H9 (cell line): ENCODE measurements at regions not wholly inside any gene's neighbourhood (a gene's known extent, or its start where the extent isn't known, plus 50 kb on each side); places are given as distances from the start of the nearest gene placed in this dataset.

Experiments
- DNase-seq: peaks from one replicate; pipeline ENCODE4 v3.0.0-alpha.2; 2017
- H2AFZ ChIP-seq: one replicate; pipeline ENCODE4 v1.6.1; 2013; ENCODE audit warnings: mild to moderate bottlenecking, low read length, control low read depth, moderate library complexity
- H2AK5ac ChIP-seq: 2 replicates; pipeline ENCODE4 v1.6.1; 2013; ENCODE audit warnings: low read length, control low read depth, mixed read lengths; ENCODE audit not compliant: insufficient read length
- H2BK120ac ChIP-seq: one replicate; pipeline ENCODE4 v1.6.1; 2013; ENCODE audit warnings: low read depth, mild to moderate bottlenecking, low read length, control low read depth, inconsistent platforms; ENCODE audit not compliant: poor library complexity, severe bottlenecking
- H2BK12ac ChIP-seq: 2 replicates; pipeline ENCODE4 v1.6.1; 2013; ENCODE audit warnings: low read length, control low read depth, mixed read lengths, low read depth; ENCODE audit not compliant: insufficient read length
- H2BK15ac ChIP-seq: 2 replicates; pipeline ENCODE4 v1.6.1; 2013; ENCODE audit warnings: low read depth, low read length, control low read depth
- H2BK20ac ChIP-seq: one replicate; pipeline ENCODE4 v1.6.1; 2013; ENCODE audit warnings: low read depth, mild to moderate bottlenecking, low read length, control low read depth, inconsistent platforms; ENCODE audit not compliant: poor library complexity, severe bottlenecking
- H2BK5ac ChIP-seq: 2 replicates; pipeline ENCODE4 v1.6.1; 2013; ENCODE audit warnings: low read length, control low read depth, mixed read lengths; ENCODE audit not compliant: insufficient read length
- H3K14ac ChIP-seq: 2 replicates; pipeline ENCODE4 v1.6.1; 2013; ENCODE audit warnings: low read length, control low read depth; ENCODE audit not compliant: insufficient read depth
- H3K18ac ChIP-seq: 2 replicates; pipeline ENCODE4 v1.6.1; 2013; ENCODE audit warnings: low read depth, mild to moderate bottlenecking, mixed read lengths, low read length, control low read depth; ENCODE audit not compliant: insufficient read length
- H3K23ac ChIP-seq: 2 replicates; pipeline ENCODE4 v1.6.1; 2013; ENCODE audit warnings: low read length, control low read depth, mixed read lengths, low read depth; ENCODE audit not compliant: insufficient read length
- H3K23me2 ChIP-seq: 2 replicates; pipeline ENCODE4 v1.6.1; 2013; ENCODE audit warnings: low read depth, mild to moderate bottlenecking, mixed read lengths, low read length, control low read depth; ENCODE audit not compliant: insufficient read length, poor library complexity, severe bottlenecking
- H3K27ac ChIP-seq: 2 replicates; pipeline ENCODE4 v1.5.1; 2013; ENCODE audit warnings: low read length, control low read depth, mixed read lengths, low read depth; ENCODE audit not compliant: insufficient read length
- H3K27me3 ChIP-seq: 2 replicates; pipeline ENCODE4 v1.6.1; 2013; ENCODE audit warnings: low read length, control low read depth, inconsistent platforms; ENCODE audit not compliant: insufficient read depth
- H3K4ac ChIP-seq: 2 replicates; pipeline ENCODE4 v1.6.1; 2013; ENCODE audit warnings: low read depth, mild to moderate bottlenecking, control low read depth, inconsistent platforms, low read length, moderate library complexity
- H3K4me1 ChIP-seq: 2 replicates; pipeline ENCODE4 v1.6.1; 2013; ENCODE audit warnings: low read length, control low read depth, inconsistent platforms; ENCODE audit not compliant: insufficient read depth
- H3K4me2 ChIP-seq: 2 replicates; pipeline ENCODE4 v1.6.1; 2013; ENCODE audit warnings: low read length, control low read depth, mixed read lengths; ENCODE audit not compliant: insufficient read length, insufficient read depth
- H3K56ac ChIP-seq: 2 replicates; pipeline ENCODE4 v1.6.1; 2013; ENCODE audit warnings: low read depth, mild to moderate bottlenecking, mixed read lengths, low read length, control low read depth; ENCODE audit not compliant: insufficient read length
- H3K79me1 ChIP-seq: 2 replicates; pipeline ENCODE4 v1.6.1; 2013; ENCODE audit warnings: low read depth, mild to moderate bottlenecking, moderate library complexity, low read length, control low read depth, inconsistent platforms; ENCODE audit not compliant: insufficient read depth, poor library complexity, severe bottlenecking
- H3K79me2 ChIP-seq: 2 replicates; pipeline ENCODE4 v1.6.1; 2013; ENCODE audit warnings: low read length, control low read depth, inconsistent platforms; ENCODE audit not compliant: insufficient read depth
- H3K9ac ChIP-seq: 2 replicates; pipeline ENCODE4 v1.6.1; 2013; ENCODE audit warnings: low read length, control low read depth, mixed read lengths; ENCODE audit not compliant: insufficient read length; ENCODE audit errors: extremely low read depth
- H3K9me3 ChIP-seq: one replicate; pipeline ENCODE4 v1.6.1; 2013; ENCODE audit warnings: low read depth, low read length, inconsistent platforms; ENCODE audit not compliant: control insufficient read depth
- H3T11ph ChIP-seq: one replicate; pipeline ENCODE4 v1.6.1; 2013; ENCODE audit warnings: mild to moderate bottlenecking, low read length, control low read depth, inconsistent platforms
- H4K20me1 ChIP-seq: one replicate; pipeline ENCODE4 v1.6.1; 2013; ENCODE audit not compliant: control insufficient read depth, insufficient read length, insufficient read depth
- H4K5ac ChIP-seq: 2 replicates; pipeline ENCODE4 v1.6.1; 2013; ENCODE audit warnings: low read depth, mild to moderate bottlenecking, mixed read lengths, low read length, control low read depth; ENCODE audit not compliant: insufficient read length
- H4K8ac ChIP-seq: replicated peaks from 2 replicates; pipeline ENCODE4 v1.6.1; 2013; ENCODE audit warnings: low read length, control low read depth, mixed read lengths, low read depth; ENCODE audit not compliant: insufficient read length
- H4K91ac ChIP-seq: 2 replicates; pipeline ENCODE4 v1.6.1; 2013; ENCODE audit warnings: low read depth, mild to moderate bottlenecking, moderate library complexity, mixed read lengths, low read length, control low read depth; ENCODE audit not compliant: insufficient read length
- H3K27ac Mint-ChIP-seq, 3 experiments: 2 replicates in 2 of 3; 3 replicates in 1 of 3; pipeline ENCODE4 v1.8.0; 2020 to 2021; ENCODE audit warnings: mixed read lengths in 3 of 3, mild to moderate bottlenecking in 1 of 3, moderate library complexity in 1 of 3
- H3K27me3 Mint-ChIP-seq: 2 replicates; pipeline ENCODE4 v1.8.0; 2021; ENCODE audit warnings: low read depth, mild to moderate bottlenecking, moderate library complexity, mixed read lengths
- H3K36me3 Mint-ChIP-seq, 3 experiments: 2 replicates in 2 of 3; 3 replicates in 1 of 3; pipeline ENCODE4 v1.8.0; 2020 to 2021; ENCODE audit warnings: low read depth in 3 of 3, mixed read lengths in 3 of 3; ENCODE audit not compliant: insufficient read depth in 1 of 3
- H3K4me1 Mint-ChIP-seq, 2 experiments: 2 replicates each; pipeline ENCODE4 v1.8.0; 2020; ENCODE audit warnings: mixed read lengths in 2 of 2
- H3K4me3 Mint-ChIP-seq, 2 experiments: 2 replicates in 1 of 2; 3 replicates in 1 of 2; pipeline ENCODE4 v1.8.0; 2020 to 2021; ENCODE audit warnings: mild to moderate bottlenecking in 2 of 2, mixed read lengths in 2 of 2, moderate library complexity in 1 of 2
- H3K9me3 Mint-ChIP-seq, 2 experiments: 2 replicates in 1 of 2; 3 replicates in 1 of 2; pipeline ENCODE4 v1.8.0; 2020; ENCODE audit warnings: mild to moderate bottlenecking in 2 of 2, mixed read lengths in 2 of 2, moderate library complexity in 1 of 2
- CTCF ChIP-seq: fragments of 200-600 bp; sonication (generic); conservative IDR thresholded peaks from 3 replicates; pipeline ENCODE4 v1.8.0; 2021; ENCODE audit warnings: antibody characterized with exemption, mild to moderate bottlenecking
- WGBS: extraction: QIAGEN DNeasy Blood & Tissue Kit; methylation state at CpG from one replicate; pipeline ENCODE4 v1.1.7; 2013; ENCODE audit warnings: missing lambda C conversion rate, low lambda C conversion rate, mixed read lengths; ENCODE audit not compliant: insufficient read length; ENCODE audit errors: extremely low coverage; 5-methylcytosine and 5-hydroxymethylcytosine counted together

DNA sequence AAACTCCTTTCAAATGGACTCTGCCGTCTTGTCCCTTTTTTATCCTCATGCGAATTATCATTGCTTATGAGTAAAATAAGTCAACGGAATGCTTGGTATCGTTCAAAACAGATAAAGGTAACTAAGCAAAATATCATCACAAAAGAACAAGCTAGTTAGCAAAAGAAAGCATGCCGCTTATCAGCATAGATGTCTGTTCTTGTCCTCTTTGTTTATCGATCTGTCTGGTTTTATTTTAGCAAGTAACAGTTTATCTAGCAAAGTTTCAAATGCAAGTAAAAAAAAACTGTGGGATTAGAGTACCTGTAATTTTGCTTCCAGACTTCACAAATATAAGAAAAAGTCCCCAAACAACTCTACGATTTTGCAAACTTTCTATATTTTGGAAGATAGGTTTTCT lies 561.5 kb downstream of the USP25 start:
- H2AK5ac ChIP-seq: no peak overlapping the region
- H3K4me1 ChIP-seq: no peaks in the 10 kb centered on the region
- no peak overlapping the region for H2BK12ac ChIP-seq
- H4K8ac ChIP-seq: no peak overlapping the region
- H2BK120ac ChIP-seq: no peak overlapping the region
- no peak overlapping the region for H3K4ac ChIP-seq
- Mint-ChIP-seq H3K27ac (no peak overlapping the region), H3K4me3 (no peak overlapping the region), H3K36me3 (no peaks in the 10 kb centered on the region), H3K9me3 (no peaks in the 10 kb centered on the region), H3K4me1 (peaks cover 2 to 3% of the 10 kb centered on the region in 2 experiments; a peak in 2 of 4 replicates), H3K27me3 (peaks cover 3% of the 10 kb centered on the region; the same call in 1 of the 2 replicates)
- H2BK5ac ChIP-seq: no peak overlapping the region
- no peaks in the 10 kb centered on the region for H4K20me1 ChIP-seq
- no peak overlapping the region for H4K5ac ChIP-seq
- no peak for TF ChIP-seq CTCF
- no CpG with 5 or more reads among the region's 7 CpGs for WGBS
- no peak overlapping the region for H2AFZ ChIP-seq
- H3K56ac ChIP-seq: no peak overlapping the region
- no peak overlapping the region for H2BK20ac ChIP-seq
- no peak overlapping the region for H4K91ac ChIP-seq
- no peak for DNase-seq
- no peaks in the 10 kb centered on the region for H3K79me1 ChIP-seq
- H3K23me2 ChIP-seq: no peaks in the 10 kb centered on the region
- no peak overlapping the region for H3K27ac ChIP-seq
- no peak overlapping the region for H3T11ph ChIP-seq
- H3K9ac ChIP-seq: no peak overlapping the region
- no peaks in the 10 kb centered on the region for H3K79me2 ChIP-seq
- H3K27me3 ChIP-seq: no peaks in the 10 kb centered on the region
- H3K18ac ChIP-seq: no peak overlapping the region
- no peak overlapping the region for H3K4me2 ChIP-seq
- no peak overlapping the region for H2BK15ac ChIP-seq
- no peak overlapping the region for H3K14ac ChIP-seq
- no peaks in the 10 kb centered on the region for H3K9me3 ChIP-seq
- H3K23ac ChIP-seq: no peak overlapping the region
